Progenitor cell of endocrine pancreas (in vitro differentiated cells): ENCODE measurements at regions not wholly inside any gene's neighbourhood (a gene's known extent, or its start where the extent isn't known, plus 50 kb on each side); places are given as distances from the start of the nearest gene placed in this dataset.

Experiments used
- DNase-seq: peaks from one replicate; pipeline ENCODE4 v3.0.0; 2021; ENCODE audit warnings: low spot score; ENCODE audit not compliant: unreplicated experiment
- H3K27ac Mint-ChIP-seq: 2 replicates; pipeline ENCODE4 v1.8.0; 2021; ENCODE audit warnings: mild to moderate bottlenecking, moderate library complexity, mixed read lengths
- H3K27me3 Mint-ChIP-seq: 2 replicates; pipeline ENCODE4 v1.8.0; 2021; ENCODE audit warnings: mixed read lengths
- H3K36me3 Mint-ChIP-seq: 2 replicates; pipeline ENCODE4 v1.8.0; 2022; ENCODE audit warnings: mixed read lengths; ENCODE audit not compliant: insufficient read depth
- H3K4me1 Mint-ChIP-seq: 2 replicates; pipeline ENCODE4 v1.8.0; 2021; ENCODE audit warnings: low read depth, mixed read lengths
- H3K4me3 Mint-ChIP-seq: 2 replicates; pipeline ENCODE4 v1.8.0; 2021; ENCODE audit warnings: low read depth, mild to moderate bottlenecking, moderate library complexity, mixed read lengths
- H3K9me3 Mint-ChIP-seq: 2 replicates; pipeline ENCODE4 v1.8.0; 2021; ENCODE audit warnings: low read depth, mixed read lengths
- CTCF ChIP-seq: fragments of 200-600 bp; sonication (generic); IDR thresholded peaks from one replicate; pipeline ENCODE4 v1.5.0; 2021; ENCODE audit warnings: antibody characterized with exemption, mild to moderate bottlenecking; ENCODE audit not compliant: unreplicated experiment

- Mint-ChIP-seq H3K9me3 (peaks cover 7% of the 10 kb centered on the region), H3K27me3 (no peaks in the 10 kb centered on the region), H3K27ac (no peak overlapping the region), H3K4me3 (no peak overlapping the region), H3K4me1 (no peaks in the 10 kb centered on the region), H3K36me3 (no peaks in the 10 kb centered on the region)
- TF ChIP-seq CTCF, result no peak
- DNase-seq, result no peak
These were observed 55.2 kb upstream of the UBAC2 start for GRCh38 chr13:99145461-99145860.

- no peak for TF ChIP-seq CTCF
- Mint-ChIP-seq H3K27me3 (peaks cover 2% of the 10 kb centered on the region), H3K36me3 (no peaks in the 10 kb centered on the region), H3K9me3 (no peaks in the 10 kb centered on the region), H3K4me3 (no peak overlapping the region), H3K4me1 (no peaks in the 10 kb centered on the region), H3K27ac (no peak overlapping the region)
- no peak for DNase-seq
These were observed 49.9 kb upstream of the UBAC2 start for GRCh38 chr13:99150575-99151361.
